SK-N-SH treated with all-trans-retinoic acid at 6 μM for 48 hours (cell line): ENCODE measurements at regions not wholly inside any gene's neighbourhood (a gene's known extent, or its start where the extent isn't known, plus 50 kb on each side); places are given as distances from the start of the nearest gene placed in this dataset.

ENCODE experiments used
- ATAC-seq: fragments of 200-7000 bp; cut with Tn5 transposase; 3 replicates; pipeline ENCODE4 v1.9.1; 2020; ENCODE audit warnings: mild to moderate bottlenecking, moderate library complexity
- ARNTL ChIP-seq: fragments of 450-650 bp; formaldehyde crosslinking; IDR thresholded peaks from 2 replicates; pipeline ENCODE4 v1.5.0; 2020; ENCODE audit warnings: low read depth, mild to moderate bottlenecking, moderate library complexity, borderline replicate concordance
- ESRRG ChIP-seq: fragments of 250-450 bp; sonication (Bioruptor Pico); IDR thresholded peaks from 2 replicates; pipeline ENCODE4 v1.6.1; 2021; ENCODE audit warnings: mild to moderate bottlenecking
- GLIS3 ChIP-seq: fragments of 250-450 bp; sonication (Bioruptor Pico); IDR thresholded peaks from 2 replicates; pipeline ENCODE4 v1.5.0; 2020; ENCODE audit warnings: mild to moderate bottlenecking, moderate library complexity
- ISL1 ChIP-seq: fragments of 250-450 bp; sonication (Bioruptor Pico); IDR thresholded peaks from 2 replicates; pipeline ENCODE4 v2.1.2; 2022; ENCODE audit warnings: mild to moderate bottlenecking, moderate library complexity
- OSR1 ChIP-seq: fragments of 250-450 bp; sonication (Bioruptor Pico); IDR thresholded peaks from 2 replicates; pipeline ENCODE4 v1.8.0; 2022; ENCODE audit warnings: moderate library complexity, mild to moderate bottlenecking, inconsistent platforms
- RARB ChIP-seq: fragments of 250-450 bp; sonication (Bioruptor Pico); IDR thresholded peaks from 2 replicates; pipeline ENCODE4 v1.8.0; 2021; ENCODE audit warnings: mild to moderate bottlenecking, moderate library complexity
- SNAI2 ChIP-seq: fragments of 250-450 bp; sonication (Bioruptor Pico); IDR thresholded peaks from 2 replicates; pipeline ENCODE4 v1.5.0; 2020; ENCODE audit warnings: mild to moderate bottlenecking, moderate library complexity
- TCF4 ChIP-seq: fragments of 250-450 bp; sonication (Bioruptor Pico); IDR thresholded peaks from 2 replicates; pipeline ENCODE4 v1.8.0; 2021; ENCODE audit warnings: mild to moderate bottlenecking, moderate library complexity, borderline replicate concordance
- TOX ChIP-seq: fragments of 250-450 bp; sonication (Bioruptor Pico); IDR thresholded peaks from 2 replicates; pipeline ENCODE4 v1.8.0; 2021; ENCODE audit warnings: mild to moderate bottlenecking, moderate library complexity, borderline replicate concordance
- ZC3H10 ChIP-seq: fragments of 250-450 bp; sonication (Bioruptor Pico); IDR thresholded peaks from 2 replicates; pipeline ENCODE4 v1.5.1; 2021; ENCODE audit warnings: mild to moderate bottlenecking, moderate library complexity
- ZFP3 ChIP-seq: fragments of 250-450 bp; sonication (Bioruptor Pico); IDR thresholded peaks from 2 replicates; pipeline ENCODE4 v1.5.0; 2020; ENCODE audit warnings: mild to moderate bottlenecking, moderate library complexity
- ZFP30 ChIP-seq: fragments of 450-650 bp; formaldehyde crosslinking; IDR thresholded peaks from 2 replicates; pipeline ENCODE4 v1.5.0; 2022; ENCODE audit warnings: mild to moderate bottlenecking, moderate library complexity
- ZNF565 ChIP-seq: fragments of 450-650 bp; formaldehyde crosslinking; conservative IDR thresholded peaks from 2 replicates; pipeline ENCODE4 v1.5.0; 2020; ENCODE audit warnings: low read depth, mild to moderate bottlenecking, moderate library complexity
- ZNF70 ChIP-seq: fragments of 450-650 bp; formaldehyde crosslinking; IDR thresholded peaks from 2 replicates; pipeline ENCODE4 v1.5.0; 2020; ENCODE audit warnings: mild to moderate bottlenecking, moderate library complexity
- ZNF8 ChIP-seq: fragments of 450-650 bp; formaldehyde crosslinking; IDR thresholded peaks from 2 replicates; pipeline ENCODE4 v1.5.0; 2020; ENCODE audit warnings: mild to moderate bottlenecking, moderate library complexity
- TF ChIP-seq, protein P1 (sequence below): fragments of 250-450 bp; sonication (Bioruptor Pico); IDR thresholded peaks from 2 replicates; pipeline ENCODE4 v1.8.0; 2020; ENCODE audit warnings: mild to moderate bottlenecking, moderate library complexity, borderline replicate concordance
- TF ChIP-seq, protein P2 (sequence below): fragments of 250-450 bp; sonication (Bioruptor Pico); IDR thresholded peaks from 2 replicates; pipeline ENCODE4 v1.5.1; 2020; ENCODE audit warnings: low read depth, mild to moderate bottlenecking, moderate library complexity
- TF ChIP-seq, protein P3 (sequence below): fragments of 250-450 bp; sonication (Bioruptor Pico); IDR thresholded peaks from 2 replicates; pipeline ENCODE4 v1.8.0; 2021; ENCODE audit warnings: low read depth, mild to moderate bottlenecking, moderate library complexity, borderline replicate concordance
- TF ChIP-seq, protein P4 (sequence below): fragments of 250-450 bp; sonication (Bioruptor Pico); IDR thresholded peaks from 2 replicates; pipeline ENCODE4 v1.5.1; 2021; ENCODE audit warnings: mild to moderate bottlenecking, moderate library complexity
- TF ChIP-seq, protein P5 (sequence below): fragments of 250-450 bp; sonication (Bioruptor Pico); IDR thresholded peaks from 2 replicates; pipeline ENCODE4 v1.5.0; 2020; ENCODE audit warnings: mild to moderate bottlenecking, moderate library complexity

DNA sequence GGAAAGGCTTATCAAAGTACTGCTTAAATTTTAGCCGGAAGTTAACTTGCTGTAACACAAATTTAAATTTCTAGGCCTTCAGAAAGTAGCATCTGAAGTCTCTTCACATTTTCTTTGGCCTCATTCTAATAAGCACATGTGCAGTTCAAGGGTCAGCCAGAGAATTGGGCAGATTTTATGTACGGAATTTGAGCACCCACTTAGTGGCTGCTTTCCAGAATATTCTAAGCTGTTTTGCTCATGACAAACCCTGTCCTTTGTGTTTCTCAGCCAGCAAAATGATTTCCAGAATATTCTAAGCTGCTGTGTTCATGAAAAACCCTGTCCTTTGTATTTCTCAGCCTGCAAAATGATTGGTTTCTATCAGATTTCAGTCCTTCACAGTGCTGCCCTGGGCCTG is 225.0 kb upstream of the DOK6 start:
- TF ChIP-seq, protein P1, sequence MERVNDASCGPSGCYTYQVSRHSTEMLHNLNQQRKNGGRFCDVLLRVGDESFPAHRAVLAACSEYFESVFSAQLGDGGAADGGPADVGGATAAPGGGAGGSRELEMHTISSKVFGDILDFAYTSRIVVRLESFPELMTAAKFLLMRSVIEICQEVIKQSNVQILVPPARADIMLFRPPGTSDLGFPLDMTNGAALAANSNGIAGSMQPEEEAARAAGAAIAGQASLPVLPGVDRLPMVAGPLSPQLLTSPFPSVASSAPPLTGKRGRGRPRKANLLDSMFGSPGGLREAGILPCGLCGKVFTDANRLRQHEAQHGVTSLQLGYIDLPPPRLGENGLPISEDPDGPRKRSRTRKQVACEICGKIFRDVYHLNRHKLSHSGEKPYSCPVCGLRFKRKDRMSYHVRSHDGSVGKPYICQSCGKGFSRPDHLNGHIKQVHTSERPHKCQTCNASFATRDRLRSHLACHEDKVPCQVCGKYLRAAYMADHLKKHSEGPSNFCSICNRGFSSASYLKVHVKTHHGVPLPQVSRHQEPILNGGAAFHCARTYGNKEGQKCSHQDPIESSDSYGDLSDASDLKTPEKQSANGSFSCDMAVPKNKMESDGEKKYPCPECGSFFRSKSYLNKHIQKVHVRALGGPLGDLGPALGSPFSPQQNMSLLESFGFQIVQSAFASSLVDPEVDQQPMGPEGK (CRISPR knock-in tag), result no peak
- no peak for TF ChIP-seq ARNTL (CRISPR knock-in tag)
- no peak for TF ChIP-seq ZNF70 (CRISPR knock-in tag)
- TF ChIP-seq, protein P2, sequence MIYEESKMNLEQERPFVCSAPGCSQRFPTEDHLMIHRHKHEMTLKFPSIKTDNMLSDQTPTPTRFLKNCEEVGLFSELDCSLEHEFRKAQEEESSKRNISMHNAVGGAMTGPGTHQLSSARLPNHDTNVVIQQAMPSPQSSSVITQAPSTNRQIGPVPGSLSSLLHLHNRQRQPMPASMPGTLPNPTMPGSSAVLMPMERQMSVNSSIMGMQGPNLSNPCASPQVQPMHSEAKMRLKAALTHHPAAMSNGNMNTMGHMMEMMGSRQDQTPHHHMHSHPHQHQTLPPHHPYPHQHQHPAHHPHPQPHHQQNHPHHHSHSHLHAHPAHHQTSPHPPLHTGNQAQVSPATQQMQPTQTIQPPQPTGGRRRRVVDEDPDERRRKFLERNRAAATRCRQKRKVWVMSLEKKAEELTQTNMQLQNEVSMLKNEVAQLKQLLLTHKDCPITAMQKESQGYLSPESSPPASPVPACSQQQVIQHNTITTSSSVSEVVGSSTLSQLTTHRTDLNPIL (CRISPR knock-in tag), result no peak
- TF ChIP-seq ZC3H10 (CRISPR knock-in tag), result no peak
- TF ChIP-seq SNAI2 (CRISPR knock-in tag), result no peak
- no peak for TF ChIP-seq ZFP3 (CRISPR knock-in tag)
- TF ChIP-seq, protein P3, sequence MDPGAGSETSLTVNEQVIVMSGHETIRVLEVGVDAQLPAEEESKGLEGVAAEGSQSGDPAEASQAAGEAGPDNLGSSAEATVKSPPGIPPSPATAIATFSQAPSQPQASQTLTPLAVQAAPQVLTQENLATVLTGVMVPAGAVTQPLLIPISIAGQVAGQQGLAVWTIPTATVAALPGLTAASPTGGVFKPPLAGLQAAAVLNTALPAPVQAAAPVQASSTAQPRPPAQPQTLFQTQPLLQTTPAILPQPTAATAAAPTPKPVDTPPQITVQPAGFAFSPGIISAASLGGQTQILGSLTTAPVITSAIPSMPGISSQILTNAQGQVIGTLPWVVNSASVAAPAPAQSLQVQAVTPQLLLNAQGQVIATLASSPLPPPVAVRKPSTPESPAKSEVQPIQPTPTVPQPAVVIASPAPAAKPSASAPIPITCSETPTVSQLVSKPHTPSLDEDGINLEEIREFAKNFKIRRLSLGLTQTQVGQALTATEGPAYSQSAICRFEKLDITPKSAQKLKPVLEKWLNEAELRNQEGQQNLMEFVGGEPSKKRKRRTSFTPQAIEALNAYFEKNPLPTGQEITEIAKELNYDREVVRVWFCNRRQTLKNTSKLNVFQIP (CRISPR knock-in tag), result no peak
- no peak for TF ChIP-seq GLIS3 (CRISPR knock-in tag)
- TF ChIP-seq TOX (CRISPR knock-in tag), result no peak
- TF ChIP-seq TCF4 (CRISPR knock-in tag), result no peak
- no peak for TF ChIP-seq ZNF8
- no peak for TF ChIP-seq ISL1 (CRISPR knock-in tag)
- TF ChIP-seq, protein P4, sequence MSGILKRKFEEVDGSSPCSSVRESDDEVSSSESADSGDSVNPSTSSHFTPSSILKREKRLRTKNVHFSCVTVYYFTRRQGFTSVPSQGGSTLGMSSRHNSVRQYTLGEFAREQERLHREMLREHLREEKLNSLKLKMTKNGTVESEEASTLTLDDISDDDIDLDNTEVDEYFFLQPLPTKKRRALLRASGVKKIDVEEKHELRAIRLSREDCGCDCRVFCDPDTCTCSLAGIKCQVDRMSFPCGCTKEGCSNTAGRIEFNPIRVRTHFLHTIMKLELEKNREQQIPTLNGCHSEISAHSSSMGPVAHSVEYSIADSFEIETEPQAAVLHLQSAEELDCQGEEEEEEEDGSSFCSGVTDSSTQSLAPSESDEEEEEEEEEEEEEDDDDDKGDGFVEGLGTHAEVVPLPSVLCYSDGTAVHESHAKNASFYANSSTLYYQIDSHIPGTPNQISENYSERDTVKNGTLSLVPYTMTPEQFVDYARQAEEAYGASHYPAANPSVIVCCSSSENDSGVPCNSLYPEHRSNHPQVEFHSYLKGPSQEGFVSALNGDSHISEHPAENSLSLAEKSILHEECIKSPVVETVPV (CRISPR knock-in tag), result no peak
- TF ChIP-seq ZNF565 (CRISPR knock-in tag), result no peak
- TF ChIP-seq, all 23 proteins: peak for 0
- no peak for ATAC-seq

DNA sequence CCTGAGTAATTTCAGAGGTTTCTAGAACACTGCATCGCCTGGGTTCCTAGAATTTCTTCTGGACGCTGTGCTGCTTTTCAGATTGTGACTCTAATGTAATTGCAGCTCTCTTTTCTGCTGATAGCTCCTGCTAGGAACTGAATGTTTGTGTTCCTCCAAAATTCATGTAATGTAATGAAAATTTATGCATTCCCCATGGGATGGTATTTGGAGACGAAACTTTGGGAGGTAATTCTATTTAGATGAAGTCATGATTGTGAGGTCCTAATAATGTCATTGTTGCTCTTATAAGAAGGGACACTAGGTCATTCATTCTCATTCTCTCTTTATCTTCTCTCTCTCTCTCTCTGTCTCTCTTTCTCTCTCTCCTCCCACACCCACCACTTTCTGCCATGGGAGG is 223.9 kb upstream of the DOK6 start:
- ATAC-seq, result no peak
- TF ChIP-seq ZFP30 (no peak), RARB (CRISPR knock-in tag) (no peak), ESRRG (CRISPR knock-in tag) (no peak), ARNTL (CRISPR knock-in tag) (no peak), ZC3H10 (CRISPR knock-in tag) (no peak), TOX (CRISPR knock-in tag) (no peak)
- TF ChIP-seq, protein P2 (CRISPR knock-in tag), result no peak

DNA sequence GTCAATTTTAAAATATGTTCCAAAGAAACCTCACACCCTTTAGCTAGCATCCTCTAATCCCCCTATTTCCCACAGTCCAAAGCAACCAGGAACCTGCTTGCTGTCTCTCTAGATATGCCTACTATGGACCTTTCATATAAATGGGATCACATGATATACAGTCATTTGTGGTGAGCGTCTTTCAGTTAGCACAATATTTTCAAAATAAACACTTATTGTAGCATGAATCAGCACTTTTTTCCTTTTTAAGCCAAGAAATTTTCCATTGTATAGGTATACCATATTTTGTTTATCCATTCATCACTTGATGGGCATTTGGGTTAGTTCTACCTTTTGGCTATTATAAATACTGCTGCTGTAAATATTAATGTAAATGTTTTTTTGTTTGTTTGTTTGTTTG is 223.0 kb upstream of the DOK6 start:
- ATAC-seq, result no peak
- TF ChIP-seq OSR1 (CRISPR knock-in tag), result no peak
- no peak for TF ChIP-seq ZFP30
- no peak for TF ChIP-seq GLIS3 (CRISPR knock-in tag)
- TF ChIP-seq, protein P5, sequence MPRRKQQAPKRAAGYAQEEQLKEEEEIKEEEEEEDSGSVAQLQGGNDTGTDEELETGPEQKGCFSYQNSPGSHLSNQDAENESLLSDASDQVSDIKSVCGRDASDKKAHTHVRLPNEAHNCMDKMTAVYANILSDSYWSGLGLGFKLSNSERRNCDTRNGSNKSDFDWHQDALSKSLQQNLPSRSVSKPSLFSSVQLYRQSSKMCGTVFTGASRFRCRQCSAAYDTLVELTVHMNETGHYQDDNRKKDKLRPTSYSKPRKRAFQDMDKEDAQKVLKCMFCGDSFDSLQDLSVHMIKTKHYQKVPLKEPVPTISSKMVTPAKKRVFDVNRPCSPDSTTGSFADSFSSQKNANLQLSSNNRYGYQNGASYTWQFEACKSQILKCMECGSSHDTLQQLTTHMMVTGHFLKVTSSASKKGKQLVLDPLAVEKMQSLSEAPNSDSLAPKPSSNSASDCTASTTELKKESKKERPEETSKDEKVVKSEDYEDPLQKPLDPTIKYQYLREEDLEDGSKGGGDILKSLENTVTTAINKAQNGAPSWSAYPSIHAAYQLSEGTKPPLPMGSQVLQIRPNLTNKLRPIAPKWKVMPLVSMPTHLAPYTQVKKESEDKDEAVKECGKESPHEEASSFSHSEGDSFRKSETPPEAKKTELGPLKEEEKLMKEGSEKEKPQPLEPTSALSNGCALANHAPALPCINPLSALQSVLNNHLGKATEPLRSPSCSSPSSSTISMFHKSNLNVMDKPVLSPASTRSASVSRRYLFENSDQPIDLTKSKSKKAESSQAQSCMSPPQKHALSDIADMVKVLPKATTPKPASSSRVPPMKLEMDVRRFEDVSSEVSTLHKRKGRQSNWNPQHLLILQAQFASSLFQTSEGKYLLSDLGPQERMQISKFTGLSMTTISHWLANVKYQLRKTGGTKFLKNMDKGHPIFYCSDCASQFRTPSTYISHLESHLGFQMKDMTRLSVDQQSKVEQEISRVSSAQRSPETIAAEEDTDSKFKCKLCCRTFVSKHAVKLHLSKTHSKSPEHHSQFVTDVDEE (CRISPR knock-in tag), result no peak
- no peak for TF ChIP-seq ARNTL (CRISPR knock-in tag)
- TF ChIP-seq ESRRG (CRISPR knock-in tag), result no peak
- TF ChIP-seq, protein P4 (CRISPR knock-in tag), result no peak
- TF ChIP-seq, protein P2 (CRISPR knock-in tag), result no peak
- no peak for TF ChIP-seq TOX (CRISPR knock-in tag)
- no peak for TF ChIP-seq ZC3H10 (CRISPR knock-in tag)
- TF ChIP-seq, protein P1 (CRISPR knock-in tag), result no peak
